Fibroblast of lung (primary cell): ENCODE measurements at regions not wholly inside any gene's neighbourhood (a gene's known extent, or its start where the extent isn't known, plus 50 kb on each side); places are given as distances from the start of the nearest gene placed in this dataset.
"Not testable (repeated sequence)": the region's sequence is repeated elsewhere in the genome, so short reads cannot be mapped to it uniquely, and the experiment has no call there.

Source experiments
- CTCF ChIP-seq, 2 donors: IDR thresholded peaks in 1 of 2; conservative IDR thresholded peaks in 1 of 2; 1 replicate in 1 of 2; 2 replicates in 1 of 2; pipeline ENCODE4 v1.5.1; 2011 to 2012; ENCODE audit warnings: low read length in 2 of 2, control low read depth in 1 of 2, inconsistent platforms in 1 of 2, low read depth in 1 of 2, mild to moderate bottlenecking in 1 of 2
- EZH2 ChIP-seq: IDR thresholded peaks from 2 replicates; pipeline ENCODE4 v1.5.1; 2012; ENCODE audit warnings: low read length, control low read depth, mild to moderate bottlenecking; ENCODE audit errors: missing control alignments

GRCh38 chr11:50140686-50141085 lies 108.0 kb downstream of the OR4C45 start:
- TF ChIP-seq CTCF (conservative IDR thresholded peaks at IDR 0.05 in 1 of 2, IDR thresholded peaks at IDR 0.05 in 1 of 2; ENCODE audit: low read depth in 1 of 2, low read length in 2 of 2); EZH2: not testable (repeated sequence)
